Caki2 (cell line): ENCODE measurements at regions not wholly inside any gene's neighbourhood (a gene's known extent, or its start where the extent isn't known, plus 50 kb on each side); places are given as distances from the start of the nearest gene placed in this dataset.

Experiments used
- DNase-seq: peaks from one replicate; pipeline ENCODE4 v3.0.0-alpha.2; 2015; ENCODE audit warnings: low read depth
- in situ Hi-C: cut with HindIII; loops from 2 replicates; pipeline ENCODE4 v1.10.0; 2016; ENCODE audit warnings: low sequenced_read_pairs, low pct_unique_long_range_greater_than_20kb, mixed read lengths

DNA sequence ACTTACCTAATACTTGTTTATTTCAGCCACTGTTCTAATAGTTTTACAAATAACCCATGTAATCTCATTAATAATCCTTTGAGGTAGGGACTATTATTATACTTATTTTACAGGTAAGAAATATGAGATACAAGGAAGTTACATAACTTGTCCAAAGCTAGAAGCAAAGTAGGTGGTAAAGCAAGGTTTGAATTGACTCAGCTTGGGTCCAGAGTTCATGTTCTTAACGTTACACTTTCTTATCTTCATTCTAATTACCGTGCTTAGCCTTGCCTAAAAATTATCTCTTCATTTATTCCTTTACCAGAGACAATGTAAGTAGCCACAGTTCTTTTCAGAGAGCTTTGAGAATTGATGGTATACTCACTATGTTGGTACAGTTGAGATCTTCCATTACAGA is 743.6 kb downstream of the KCNJ3 start:
- no peak for DNase-seq
- in situ Hi-C loops, result no loop called here

DNA sequence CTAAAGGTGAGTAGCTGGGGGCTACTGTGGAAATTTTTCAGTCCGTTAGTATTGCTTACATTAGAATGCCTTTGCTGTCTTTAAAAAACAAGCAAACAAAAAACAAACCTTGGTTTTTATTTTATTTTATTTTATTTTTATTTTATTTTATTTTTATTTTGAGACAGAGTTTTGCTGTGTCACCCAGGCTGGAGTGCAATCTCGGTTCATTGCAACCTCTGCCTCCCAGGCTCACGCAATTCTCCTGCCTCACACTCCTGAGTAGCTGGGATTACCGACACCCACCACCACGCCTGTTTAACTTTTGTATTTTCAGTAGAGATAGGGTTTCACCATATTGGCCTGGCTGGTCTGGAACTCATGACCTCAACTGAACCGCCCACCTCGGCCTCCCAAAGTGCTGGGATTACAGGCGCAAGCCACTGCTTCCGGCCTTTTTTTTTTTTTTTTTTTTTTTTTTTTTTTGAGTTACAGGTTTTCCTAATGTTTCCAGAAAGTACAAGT is 732.6 kb downstream of the KCNJ3 start:
- in situ Hi-C loops, result no loop called here
- no peak for DNase-seq

DNA sequence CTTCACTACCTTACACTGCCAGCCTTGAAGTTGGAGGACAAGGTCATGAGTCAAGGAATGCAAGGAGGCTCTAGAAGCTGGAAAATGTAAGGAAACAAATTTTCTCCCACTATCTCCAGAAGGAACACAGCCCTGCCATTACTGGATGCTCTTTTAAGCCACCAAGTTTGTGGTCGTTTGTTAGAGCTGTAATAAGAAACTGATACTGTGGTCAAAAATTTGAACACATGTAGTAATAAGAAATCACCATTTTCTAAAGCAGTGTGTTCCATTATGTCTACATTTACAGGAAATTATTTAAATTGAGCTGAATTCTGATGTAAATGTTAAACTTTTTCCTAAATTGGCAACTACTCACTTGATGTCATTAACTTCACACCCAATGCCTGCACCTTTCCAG is 729.0 kb downstream of the KCNJ3 start:
- DNase-seq, result no peak
- in situ Hi-C loops, result no loop called here

DNA sequence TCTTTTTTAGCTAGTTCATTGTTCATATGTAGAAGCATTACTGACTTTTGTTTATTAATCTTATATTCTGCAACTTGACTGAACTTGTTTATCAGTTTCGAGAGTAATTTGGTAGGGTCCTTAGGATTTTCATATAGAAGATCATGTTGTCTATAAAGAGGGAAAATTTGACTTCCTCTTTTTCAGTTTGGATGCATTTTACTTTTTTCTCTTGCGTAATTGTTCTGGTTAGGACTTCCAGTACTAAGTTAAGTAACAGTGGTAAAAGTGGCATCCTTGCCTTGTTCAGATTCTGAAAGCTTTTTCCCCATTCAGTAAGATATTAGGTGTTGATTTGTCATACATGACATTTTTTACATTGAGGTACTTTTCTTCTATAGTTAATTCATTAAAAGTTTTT is 726.0 kb downstream of the KCNJ3 start:
- DNase-seq, result no peak
- in situ Hi-C loops, result no loop called here

GRCh38 chr2:155418753-155419152 is 720.3 kb downstream of the KCNJ3 start:
- no peak for DNase-seq
- in situ Hi-C loops, result no loop called here

DNA sequence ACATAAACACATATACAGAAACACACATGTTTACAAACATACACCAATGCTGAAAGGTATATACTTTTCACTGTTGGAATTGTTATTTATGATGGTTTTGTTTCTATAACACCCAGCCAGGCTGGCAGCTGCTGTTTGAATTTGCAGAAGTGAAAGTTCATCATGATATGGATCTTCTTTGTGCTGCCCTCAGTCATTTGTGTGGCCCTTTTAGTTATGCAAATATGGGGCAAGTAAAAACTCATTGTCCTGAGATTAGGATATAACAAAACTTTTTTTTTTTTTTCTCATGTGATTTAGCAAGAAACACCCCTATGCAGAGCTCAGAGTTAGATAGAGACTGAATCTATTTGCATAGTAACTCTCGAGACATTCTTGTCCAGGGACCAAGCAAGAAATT is 714.1 kb downstream of the KCNJ3 start:
- no peak for DNase-seq
- in situ Hi-C loops, result no loop called here

- DNase-seq, result no peak
- in situ Hi-C loops, result no loop called here
These were observed 706.0 kb downstream of the KCNJ3 start for GRCh38 chr2:155404433-155405002.

DNA sequence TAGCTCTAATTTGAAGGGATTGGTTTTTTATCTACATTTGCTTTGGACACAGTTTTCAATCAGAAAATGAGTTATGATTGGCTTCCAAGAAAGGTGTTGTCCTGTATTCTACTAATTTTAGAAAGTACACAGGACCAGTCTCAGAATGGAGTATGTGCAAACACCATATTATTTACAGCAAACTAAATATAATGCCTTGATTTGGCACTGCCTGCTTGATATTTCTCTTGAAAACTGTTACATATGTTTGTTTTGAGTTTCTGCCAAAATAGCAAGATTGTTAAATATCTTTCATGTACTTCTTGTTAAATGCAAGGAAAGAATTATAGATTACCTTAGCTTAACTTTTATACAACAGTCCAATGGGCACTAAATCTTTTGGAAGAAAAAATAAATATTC is 694.9 kb downstream of the KCNJ3 start:
- no peak for DNase-seq
- in situ Hi-C loops, result no loop called here

GRCh38 chr2:155391613-155392130 is 693.2 kb downstream of the KCNJ3 start:
- in situ Hi-C loops, result no loop called here
- no peak for DNase-seq

GRCh38 chr2:155389224-155389623 is 690.7 kb downstream of the KCNJ3 start:
- in situ Hi-C loops, result no loop called here
- no peak for DNase-seq

DNA sequence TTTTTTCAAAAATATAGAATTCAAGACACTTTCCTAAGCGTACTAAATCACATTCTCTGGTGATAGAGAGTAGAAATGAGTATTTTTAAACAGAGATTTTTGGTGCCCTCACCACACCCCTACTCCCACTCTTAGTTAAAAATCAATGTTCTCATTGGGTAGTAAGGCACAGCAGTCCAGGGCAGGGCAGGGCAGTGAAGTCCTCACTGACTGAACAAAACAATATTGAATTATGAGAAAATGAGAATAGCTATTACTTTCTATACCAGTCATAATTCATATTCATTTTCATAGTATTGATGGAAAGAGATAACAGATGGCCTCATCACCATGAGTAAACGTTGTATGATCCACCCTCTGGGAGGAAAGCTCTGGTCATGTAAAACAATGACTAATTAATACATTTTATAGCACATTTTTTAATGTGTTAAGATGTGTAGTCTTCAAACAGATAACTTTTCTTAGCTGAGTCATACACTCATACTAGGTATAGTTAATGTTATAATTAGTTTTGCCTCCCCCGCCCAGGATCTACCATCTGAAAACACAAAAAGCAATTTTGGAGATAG is 686.1 kb downstream of the KCNJ3 start:
- in situ Hi-C loops, result no loop called here
- no peak for DNase-seq

- in situ Hi-C loops, result no loop called here
- DNase-seq, result no peak
These were observed 684.3 kb downstream of the KCNJ3 start for GRCh38 chr2:155382776-155383175.

DNA sequence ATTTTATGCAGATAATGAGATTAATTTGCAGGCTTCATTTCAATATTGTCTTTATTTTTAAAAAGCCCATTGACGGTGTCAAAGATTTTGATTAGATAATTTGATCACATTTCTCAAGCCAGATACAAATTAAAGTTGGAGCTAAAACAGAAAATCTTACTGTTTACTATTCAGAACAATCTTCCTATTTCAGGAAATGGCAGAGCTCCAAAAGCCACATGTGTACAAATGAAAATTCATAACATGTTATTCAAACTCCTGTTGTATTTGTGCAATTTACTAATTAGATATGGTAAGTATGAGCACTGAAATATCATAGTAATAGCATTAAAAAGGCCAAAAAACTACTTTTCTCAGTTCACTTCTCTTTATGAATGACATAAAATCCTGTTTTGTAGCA is 682.9 kb downstream of the KCNJ3 start:
- DNase-seq, result no peak
- in situ Hi-C loops, result no loop called here

DNA sequence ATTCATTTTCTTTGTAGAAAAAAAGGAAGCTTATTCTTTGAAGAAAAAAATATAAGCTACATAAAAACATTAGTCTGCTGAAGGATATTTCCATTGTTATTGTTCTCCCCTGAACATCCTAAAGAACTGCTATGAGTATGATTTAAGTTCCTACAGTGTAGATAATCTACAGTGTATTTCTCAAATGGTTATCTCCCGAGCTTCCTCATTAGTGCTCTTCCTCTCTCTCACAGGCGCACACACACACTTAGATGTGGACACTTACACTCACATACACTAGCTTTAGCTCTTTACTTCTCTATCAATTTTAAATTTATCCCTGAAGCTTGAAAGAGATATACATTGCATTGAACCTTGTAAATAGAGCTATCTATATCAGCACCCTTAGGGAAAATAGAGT is 681.0 kb downstream of the KCNJ3 start:
- no peak for DNase-seq
- in situ Hi-C loops, result no loop called here

DNA sequence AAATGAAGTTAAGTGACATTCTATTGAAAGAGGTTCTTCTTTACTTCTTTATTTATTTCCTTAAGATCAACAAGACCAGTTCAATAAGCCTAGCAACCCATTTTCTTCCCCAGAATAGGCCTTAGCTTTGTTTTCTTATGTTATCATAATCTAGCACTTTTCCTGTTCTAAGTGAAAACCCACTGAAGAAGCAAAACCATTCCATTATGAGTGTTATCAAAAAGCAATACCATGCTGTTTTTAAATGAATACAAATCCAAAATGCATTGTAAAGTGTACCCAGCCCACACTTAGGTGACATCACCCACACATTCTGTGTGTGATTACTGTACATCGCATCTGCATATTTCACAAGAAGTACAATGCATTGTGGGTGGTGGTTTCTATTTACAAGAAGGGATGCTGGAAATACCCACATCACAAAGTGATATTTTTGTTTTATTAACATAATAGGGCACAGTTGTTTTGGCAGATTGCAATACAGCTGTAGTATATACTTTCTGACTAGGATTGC is 679.5 kb downstream of the KCNJ3 start:
- in situ Hi-C loops, result no loop called here
- no peak for DNase-seq

DNA sequence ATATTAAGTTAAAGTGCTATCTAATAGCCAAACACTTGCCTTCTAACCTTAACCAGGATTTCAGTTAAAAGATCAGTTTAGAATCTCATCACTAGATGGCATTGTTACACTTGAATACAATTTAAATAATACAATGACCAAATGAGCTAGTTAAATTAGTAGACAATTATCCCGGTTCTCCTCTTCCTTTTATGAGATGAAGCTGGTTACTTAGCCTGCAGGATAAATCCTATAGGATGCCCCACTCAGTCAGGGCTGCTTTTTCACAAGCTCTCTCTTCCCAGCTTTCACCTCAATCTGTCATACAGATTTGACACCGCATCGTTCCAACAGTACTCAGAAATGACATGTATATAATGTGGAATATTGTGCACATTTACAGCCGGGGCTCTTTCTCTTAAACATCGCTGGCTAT is 678.8 kb downstream of the KCNJ3 start:
- DNase-seq, result peak; percentile 15
- in situ Hi-C loops, result no loop called here

DNA sequence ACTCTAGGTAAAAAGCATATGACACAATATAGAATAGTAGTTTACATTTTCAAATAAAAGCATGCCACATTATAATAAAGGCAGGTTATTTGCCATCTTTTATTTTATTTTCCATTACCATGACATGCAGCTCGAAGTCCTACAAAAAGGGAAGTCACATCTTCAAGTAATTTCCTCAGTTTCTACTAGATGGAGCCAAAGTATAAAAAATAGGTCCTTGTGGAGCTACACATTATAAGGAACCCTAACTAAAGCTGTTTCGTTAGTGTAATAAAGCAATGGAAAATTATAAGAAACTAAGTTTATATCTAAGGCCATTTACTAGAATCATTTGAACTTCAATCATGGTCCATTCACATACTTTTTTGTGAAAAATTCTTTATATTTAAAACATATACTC is 674.5 kb downstream of the KCNJ3 start:
- in situ Hi-C loops, result no loop called here
- no peak for DNase-seq

DNA sequence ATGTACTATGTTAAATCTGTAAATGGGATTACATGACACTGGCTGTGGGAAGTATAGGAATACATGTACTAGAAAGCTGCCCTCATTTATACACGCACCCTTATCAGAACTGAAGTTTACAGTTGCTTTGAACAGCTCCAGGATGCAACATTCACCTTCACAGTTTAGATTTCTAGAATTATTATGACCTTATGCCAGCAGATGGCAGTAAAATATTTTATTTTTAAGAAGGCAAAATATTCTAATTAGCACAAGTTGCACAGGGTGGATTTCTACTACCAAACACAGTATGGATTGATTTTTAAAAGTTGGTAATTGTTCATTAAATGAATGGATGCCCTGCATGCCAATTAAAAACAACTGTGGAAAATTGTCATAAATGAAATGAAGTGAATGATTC is 670.4 kb downstream of the KCNJ3 start:
- in situ Hi-C loops, result no loop called here
- no peak for DNase-seq

DNA sequence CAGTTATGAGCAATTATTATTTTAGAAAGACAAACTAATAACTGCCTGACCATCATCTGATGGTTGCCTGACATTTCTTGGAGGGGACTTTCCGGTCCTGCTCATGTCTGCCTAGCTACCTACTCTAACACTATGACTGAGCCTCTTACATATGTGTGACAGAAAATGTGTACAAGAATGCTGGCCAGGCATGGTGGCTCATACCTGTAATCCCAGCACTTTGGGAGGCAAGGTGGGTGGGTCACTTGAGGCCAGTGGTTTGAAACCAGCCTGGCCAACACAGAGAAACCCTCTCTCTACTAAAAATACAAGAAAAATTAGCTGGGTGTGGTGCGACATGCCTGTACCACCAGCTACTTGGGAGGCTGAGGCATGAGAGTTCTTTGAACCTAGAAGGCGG is 666.3 kb downstream of the KCNJ3 start:
- no peak for DNase-seq
- in situ Hi-C loops, result no loop called here

- in situ Hi-C loops, result no loop called here
- DNase-seq, result no peak
These were observed 664.9 kb downstream of the KCNJ3 start for GRCh38 chr2:155363349-155363888.
